ENCODE measurements at regions not wholly inside any gene's neighbourhood (a gene's known extent, or its start where the extent isn't known, plus 50 kb on each side); places are given as distances from the start of the nearest gene placed in this dataset.

- no peak overlapping the region for H3K4me3 Mint-ChIP-seq
- H3K27me3 Mint-ChIP-seq (ENCODE audit: low read depth) = no peaks in the 10 kb centered on the region
- H3K27ac Mint-ChIP-seq (ENCODE audit: unreplicated experiment) = no peak overlapping the region
- peaks cover 15% of the 10 kb centered on the region for H3K4me1 Mint-ChIP-seq
- H3K9me3 Mint-ChIP-seq = no peaks in the 10 kb centered on the region
- no peaks in the 10 kb centered on the region for H3K36me3 Mint-ChIP-seq (ENCODE audit: low read depth)
- TF ChIP-seq CTCF (conservative IDR thresholded peaks at IDR 0.05) = no peak
- no peak for DNase-seq (ENCODE audit: low read depth, low spot score)
Measured at GRCh38 chr3:26422415-26422814, 200.2 kb upstream of the LRRC3B start.

- no peaks in the 10 kb centered on the region for H3K36me3 Mint-ChIP-seq (ENCODE audit: low read depth)
- H3K4me1 Mint-ChIP-seq = no peaks in the 10 kb centered on the region
- no peak for TF ChIP-seq CTCF (conservative IDR thresholded peaks at IDR 0.05)
- no peaks in the 10 kb centered on the region for H3K27me3 Mint-ChIP-seq (ENCODE audit: low read depth)
- no peak for DNase-seq (ENCODE audit: low read depth, low spot score)
- H3K9me3 Mint-ChIP-seq = no peaks in the 10 kb centered on the region
- no peak overlapping the region for H3K4me3 Mint-ChIP-seq
- no peak overlapping the region for H3K27ac Mint-ChIP-seq (ENCODE audit: unreplicated experiment)
Measured at GRCh38 chr3:26425076-26425475, 197.5 kb upstream of the LRRC3B start.

- H3K27me3 Mint-ChIP-seq (ENCODE audit: low read depth) = no peaks in the 10 kb centered on the region
- H3K27ac Mint-ChIP-seq (ENCODE audit: unreplicated experiment) = no peak overlapping the region
- no peaks in the 10 kb centered on the region for H3K9me3 Mint-ChIP-seq
- no peak overlapping the region for H3K4me3 Mint-ChIP-seq
- no peak for DNase-seq (ENCODE audit: low read depth, low spot score)
- no peaks in the 10 kb centered on the region for H3K36me3 Mint-ChIP-seq (ENCODE audit: low read depth)
- TF ChIP-seq CTCF (conservative IDR thresholded peaks at IDR 0.05) = no peak
- no peaks in the 10 kb centered on the region for H3K4me1 Mint-ChIP-seq
Measured at GRCh38 chr3:26428992-26429391, 193.6 kb upstream of the LRRC3B start.

- no peak for TF ChIP-seq CTCF (conservative IDR thresholded peaks at IDR 0.05)
- no peak overlapping the region for H3K4me3 Mint-ChIP-seq
- H3K36me3 Mint-ChIP-seq (ENCODE audit: low read depth) = no peaks in the 10 kb centered on the region
- no peak overlapping the region for H3K27ac Mint-ChIP-seq (ENCODE audit: unreplicated experiment)
- H3K9me3 Mint-ChIP-seq = no peaks in the 10 kb centered on the region
- DNase-seq (ENCODE audit: low read depth, low spot score) = no peak
- H3K27me3 Mint-ChIP-seq (ENCODE audit: low read depth) = no peaks in the 10 kb centered on the region
- no peaks in the 10 kb centered on the region for H3K4me1 Mint-ChIP-seq
Measured at GRCh38 chr3:26437678-26438077, 184.9 kb upstream of the LRRC3B start.

- H3K4me3 Mint-ChIP-seq = no peak overlapping the region
- no peaks in the 10 kb centered on the region for H3K4me1 Mint-ChIP-seq
- no peaks in the 10 kb centered on the region for H3K36me3 Mint-ChIP-seq (ENCODE audit: low read depth)
- no peak for DNase-seq (ENCODE audit: low read depth, low spot score)
- no peak overlapping the region for H3K27ac Mint-ChIP-seq (ENCODE audit: unreplicated experiment)
- TF ChIP-seq CTCF (conservative IDR thresholded peaks at IDR 0.05) = no peak
- no peaks in the 10 kb centered on the region for H3K9me3 Mint-ChIP-seq
- H3K27me3 Mint-ChIP-seq (ENCODE audit: low read depth) = no peaks in the 10 kb centered on the region
Measured at GRCh38 chr3:26438325-26438940, 184.1 kb upstream of the LRRC3B start.

Data from neural crest cell (in vitro differentiated cells).